ENCODE measurements at regions not wholly inside any gene's neighbourhood (a gene's known extent, or its start where the extent isn't known, plus 50 kb on each side); places are given as distances from the start of the nearest gene placed in this dataset.
A peak's percentile ranks its signal among the peaks of the same experiment; 100 is the strongest.
"Not testable (repeated sequence)": the region's sequence is repeated elsewhere in the genome, so short reads cannot be mapped to it uniquely, and the experiment has no call there.

DNA sequence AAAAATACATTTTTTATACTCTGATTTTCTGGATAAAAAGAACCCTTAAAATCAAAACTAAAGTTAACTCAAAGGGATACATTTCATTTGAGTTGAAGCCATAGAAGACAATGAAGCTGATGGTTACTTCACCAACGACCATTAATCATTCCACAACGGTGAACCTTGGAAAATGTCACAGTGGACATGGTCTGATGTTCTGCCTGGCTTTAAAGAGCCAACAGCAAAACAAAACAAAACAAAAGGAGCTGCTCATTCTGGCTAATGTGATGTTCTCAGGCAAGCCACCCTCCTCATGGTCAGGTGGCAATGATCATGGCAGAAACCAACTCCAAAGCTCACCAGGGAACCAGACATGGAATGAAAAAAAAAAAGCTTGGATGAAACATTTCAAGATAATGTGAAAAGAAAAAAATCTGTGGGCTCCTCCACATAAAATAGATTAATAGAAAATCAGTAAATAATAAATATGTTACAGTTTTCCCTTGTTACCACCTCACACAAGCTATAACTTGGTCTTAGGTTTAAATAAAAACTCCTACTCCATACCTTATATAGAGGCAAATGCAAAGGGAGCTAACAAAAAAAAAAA is 90.1 kb upstream of the SERTAD2 start:
- no TSS peak for BruUV-seq (replicated peaks)
- peaks cover 16% of the 10 kb centered on the region for H3K4me1 ChIP-seq (ENCODE audit: control insufficient read depth, insufficient read depth, low read length)
- H3K4me3 ChIP-seq (ENCODE audit: low read depth in 2 of 2, low read length in 2 of 2): no peak overlapping the region
- TF ChIP-seq POLR2AphosphoS5 (IDR thresholded peaks at IDR 0.05; ENCODE audit: low read depth, low read length) (no peak), TCF7L2 (IDR thresholded peaks at IDR 0.05; ENCODE audit: low read depth, low read length) (no peak), SIN3A (IDR thresholded peaks at IDR 0.05; ENCODE audit: borderline replicate concordance, insufficient read depth, low read depth, low read length) (no peak)
- TF ChIP-seq, protein P1, sequence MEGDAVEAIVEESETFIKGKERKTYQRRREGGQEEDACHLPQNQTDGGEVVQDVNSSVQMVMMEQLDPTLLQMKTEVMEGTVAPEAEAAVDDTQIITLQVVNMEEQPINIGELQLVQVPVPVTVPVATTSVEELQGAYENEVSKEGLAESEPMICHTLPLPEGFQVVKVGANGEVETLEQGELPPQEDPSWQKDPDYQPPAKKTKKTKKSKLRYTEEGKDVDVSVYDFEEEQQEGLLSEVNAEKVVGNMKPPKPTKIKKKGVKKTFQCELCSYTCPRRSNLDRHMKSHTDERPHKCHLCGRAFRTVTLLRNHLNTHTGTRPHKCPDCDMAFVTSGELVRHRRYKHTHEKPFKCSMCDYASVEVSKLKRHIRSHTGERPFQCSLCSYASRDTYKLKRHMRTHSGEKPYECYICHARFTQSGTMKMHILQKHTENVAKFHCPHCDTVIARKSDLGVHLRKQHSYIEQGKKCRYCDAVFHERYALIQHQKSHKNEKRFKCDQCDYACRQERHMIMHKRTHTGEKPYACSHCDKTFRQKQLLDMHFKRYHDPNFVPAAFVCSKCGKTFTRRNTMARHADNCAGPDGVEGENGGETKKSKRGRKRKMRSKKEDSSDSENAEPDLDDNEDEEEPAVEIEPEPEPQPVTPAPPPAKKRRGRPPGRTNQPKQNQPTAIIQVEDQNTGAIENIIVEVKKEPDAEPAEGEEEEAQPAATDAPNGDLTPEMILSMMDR (IDR thresholded peaks at IDR 0.05): no peak
- TF ChIP-seq, protein P2, sequence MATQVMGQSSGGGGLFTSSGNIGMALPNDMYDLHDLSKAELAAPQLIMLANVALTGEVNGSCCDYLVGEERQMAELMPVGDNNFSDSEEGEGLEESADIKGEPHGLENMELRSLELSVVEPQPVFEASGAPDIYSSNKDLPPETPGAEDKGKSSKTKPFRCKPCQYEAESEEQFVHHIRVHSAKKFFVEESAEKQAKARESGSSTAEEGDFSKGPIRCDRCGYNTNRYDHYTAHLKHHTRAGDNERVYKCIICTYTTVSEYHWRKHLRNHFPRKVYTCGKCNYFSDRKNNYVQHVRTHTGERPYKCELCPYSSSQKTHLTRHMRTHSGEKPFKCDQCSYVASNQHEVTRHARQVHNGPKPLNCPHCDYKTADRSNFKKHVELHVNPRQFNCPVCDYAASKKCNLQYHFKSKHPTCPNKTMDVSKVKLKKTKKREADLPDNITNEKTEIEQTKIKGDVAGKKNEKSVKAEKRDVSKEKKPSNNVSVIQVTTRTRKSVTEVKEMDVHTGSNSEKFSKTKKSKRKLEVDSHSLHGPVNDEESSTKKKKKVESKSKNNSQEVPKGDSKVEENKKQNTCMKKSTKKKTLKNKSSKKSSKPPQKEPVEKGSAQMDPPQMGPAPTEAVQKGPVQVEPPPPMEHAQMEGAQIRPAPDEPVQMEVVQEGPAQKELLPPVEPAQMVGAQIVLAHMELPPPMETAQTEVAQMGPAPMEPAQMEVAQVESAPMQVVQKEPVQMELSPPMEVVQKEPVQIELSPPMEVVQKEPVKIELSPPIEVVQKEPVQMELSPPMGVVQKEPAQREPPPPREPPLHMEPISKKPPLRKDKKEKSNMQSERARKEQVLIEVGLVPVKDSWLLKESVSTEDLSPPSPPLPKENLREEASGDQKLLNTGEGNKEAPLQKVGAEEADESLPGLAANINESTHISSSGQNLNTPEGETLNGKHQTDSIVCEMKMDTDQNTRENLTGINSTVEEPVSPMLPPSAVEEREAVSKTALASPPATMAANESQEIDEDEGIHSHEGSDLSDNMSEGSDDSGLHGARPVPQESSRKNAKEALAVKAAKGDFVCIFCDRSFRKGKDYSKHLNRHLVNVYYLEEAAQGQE (IDR thresholded peaks at IDR 0.05; ENCODE audit: insufficient read depth in 1 of 2, low read depth in 2 of 2, low read length in 1 of 2): no peak
- DNase-seq (ENCODE audit: low read depth, low spot score): no peak
- POLR2A ChIA-PET: interaction anchor here (0.7 kb wide), 3 partner anchors 45 to 111 kb away, joined by 3 to 4 read pairs (median 3); no protein-coding TSS in a partner anchor
- intact Hi-C loops (cut with micrococcal nuclease; ENCODE audit: unreplicated experiment) (no loop called here), in situ Hi-C loops (cut with HindIII; ENCODE audit: low pct_unique_long_range_greater_than_20kb, low sequenced_read_pairs) (no loop called here)
- CTCF ChIA-PET: no interaction called here
- no peak for ATAC-seq
- no peaks in the 10 kb centered on the region for H3K36me3 ChIP-seq (ENCODE audit: control insufficient read depth, insufficient read depth, low read length)
- no peaks in the 10 kb centered on the region for H3K27me3 ChIP-seq (ENCODE audit: control insufficient read depth, insufficient read depth, low read length)
- H3K27ac ChIP-seq (ENCODE audit: low read length): peak overlapping the region; percentile 44; the same call in 1 of the 2 replicates
- no peaks in the 10 kb centered on the region for H3K9me3 ChIP-seq (ENCODE audit: control insufficient read depth, insufficient read depth, low read depth, low read length)

DNA sequence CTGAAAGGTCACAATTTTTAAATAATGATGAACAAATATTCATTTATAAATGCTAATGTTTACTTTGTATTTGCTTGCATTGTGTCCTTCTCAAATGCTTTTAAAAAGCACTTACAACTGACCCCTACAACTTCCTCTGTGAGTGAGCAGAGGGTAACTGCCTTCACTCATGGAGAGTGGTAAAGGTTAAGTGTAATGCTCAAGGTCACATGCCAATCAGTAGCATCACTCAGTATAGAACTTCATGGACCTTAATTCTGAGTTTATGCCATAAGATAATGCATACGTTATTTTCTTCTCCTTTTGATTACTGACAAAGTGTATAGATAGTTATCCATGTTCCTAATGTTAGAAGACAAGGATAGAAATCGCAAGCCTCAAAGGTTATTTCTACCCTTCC is 91.8 kb upstream of the SERTAD2 start:
- Histone ChIP-seq H3K27me3 (ENCODE audit: control insufficient read depth, insufficient read depth, low read length) (no peaks in the 10 kb centered on the region), H3K4me3 (ENCODE audit: low read depth in 2 of 2, low read length in 2 of 2) (no peak overlapping the region), H3K36me3 (ENCODE audit: control insufficient read depth, insufficient read depth, low read length) (no peaks in the 10 kb centered on the region; the same call in 1 of the 2 replicates), H3K27ac (ENCODE audit: low read length) (no peak overlapping the region; the same call in 1 of the 2 replicates), H3K4me1 (ENCODE audit: control insufficient read depth, insufficient read depth, low read length) (peaks cover 24% of the 10 kb centered on the region), H3K9me3 (ENCODE audit: control insufficient read depth, insufficient read depth, low read depth, low read length) (no peaks in the 10 kb centered on the region)
- TF ChIP-seq TCF7L2 (IDR thresholded peaks at IDR 0.05; ENCODE audit: low read depth, low read length) (no peak), SIN3A (IDR thresholded peaks at IDR 0.05; ENCODE audit: borderline replicate concordance, insufficient read depth, low read depth, low read length) (no peak), POLR2AphosphoS5 (IDR thresholded peaks at IDR 0.05; ENCODE audit: low read depth, low read length) (no peak)
- TF ChIP-seq, protein P2 (IDR thresholded peaks at IDR 0.05; ENCODE audit: insufficient read depth in 1 of 2, low read depth in 2 of 2, low read length in 1 of 2): no peak
- TF ChIP-seq, protein P1 (IDR thresholded peaks at IDR 0.05): no peak
- no TSS peak for BruUV-seq (replicated peaks)
- intact Hi-C loops (cut with micrococcal nuclease; ENCODE audit: unreplicated experiment) (loop anchor here (5.0 kb wide), 1 partner anchor 98 kb away; no protein-coding TSS in a partner anchor), in situ Hi-C loops (cut with HindIII; ENCODE audit: low pct_unique_long_range_greater_than_20kb, low sequenced_read_pairs) (no loop called here)
- DNase-seq (ENCODE audit: low read depth, low spot score) (no peak), ATAC-seq (no peak)
- POLR2A ChIA-PET: interaction anchor here (0.6 kb wide), 1 partner anchor 115 kb away, joined by 5 read pairs; no protein-coding TSS in a partner anchor
- CTCF ChIA-PET: no interaction called here

DNA sequence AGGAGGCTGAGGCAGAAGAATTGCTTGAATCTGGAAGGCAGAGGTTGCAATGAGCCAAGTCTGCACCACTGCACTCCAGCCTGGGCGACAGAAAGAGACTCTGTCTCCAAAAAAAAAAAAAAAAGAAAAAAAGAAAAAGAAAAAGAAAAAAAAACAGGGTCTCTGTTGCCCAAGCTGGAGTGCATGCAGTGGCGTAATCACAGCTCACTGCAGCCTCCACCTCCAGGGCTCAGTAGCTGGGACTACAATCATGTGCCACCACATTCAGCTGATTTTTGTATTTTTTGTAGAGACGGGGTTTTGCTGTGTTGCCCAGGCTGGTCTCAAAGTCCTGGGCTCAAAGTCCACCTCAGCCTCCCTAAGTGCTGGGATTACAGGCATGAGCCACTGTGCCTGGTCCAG is 94.0 kb upstream of the SERTAD2 start:
- POLR2A ChIA-PET; H3K4me3 ChIP-seq (ENCODE audit: low read depth in 2 of 2, low read length in 2 of 2); H3K27ac ChIP-seq (ENCODE audit: low read length); BruUV-seq (replicated peaks); H3K27me3 ChIP-seq (ENCODE audit: control insufficient read depth, insufficient read depth, low read length); DNase-seq (ENCODE audit: low read depth, low spot score); H3K9me3 ChIP-seq (ENCODE audit: control insufficient read depth, insufficient read depth, low read depth, low read length); H3K36me3 ChIP-seq (ENCODE audit: control insufficient read depth, insufficient read depth, low read length); ATAC-seq; in situ Hi-C loops (cut with HindIII; ENCODE audit: low pct_unique_long_range_greater_than_20kb, low sequenced_read_pairs): not testable (repeated sequence)
- peaks cover 32% of the 10 kb centered on the region for H3K4me1 ChIP-seq (ENCODE audit: control insufficient read depth, insufficient read depth, low read length)
- intact Hi-C loops (cut with micrococcal nuclease; ENCODE audit: unreplicated experiment): loop anchor here (5.0 kb wide), 1 partner anchor 100 kb away; no protein-coding TSS in a partner anchor
- CTCF ChIA-PET: interaction anchor here (0.6 kb wide), 1 partner anchor 25 kb away, joined by 3 read pairs; no protein-coding TSS in a partner anchor
